DMS153 (cell line): ENCODE measurements at regions not wholly inside any gene's neighbourhood (a gene's known extent, or its start where the extent isn't known, plus 50 kb on each side); places are given as distances from the start of the nearest gene placed in this dataset.

ENCODE experiments used
- DNase-seq: peaks from one replicate; lab custom pipeline; 2025; lab: John Stamatoyannopoulos, UW

- DNase-seq = no peak
These were observed 114.9 kb upstream of the FAM9B start for GRCh38 chrX:9148615-9149399.

GRCh38 chrX:9149501-9150245 lies 115.7 kb upstream of the FAM9B start:
- DNase-seq = no peak

- DNase-seq = no peak
These were observed 117.9 kb upstream of the FAM9B start for GRCh38 chrX:9151772-9152307.

GRCh38 chrX:9153300-9153699 lies 119.4 kb upstream of the FAM9B start:
- no peak for DNase-seq

- DNase-seq = no peak
These were observed 124.7 kb upstream of the FAM9B start for GRCh38 chrX:9158611-9159010.

GRCh38 chrX:9160698-9161329 lies 126.9 kb upstream of the FAM9B start:
- DNase-seq = no peak

GRCh38 chrX:9162698-9163097 lies 128.8 kb upstream of the FAM9B start:
- DNase-seq = no peak

- peak; percentile 19 for DNase-seq
These were observed 129.3 kb upstream of the FAM9B start for GRCh38 chrX:9163214-9163709.

- no peak for DNase-seq
These were observed 130.2 kb upstream of the FAM9B start for GRCh38 chrX:9164086-9164485.

- no peak for DNase-seq
These were observed 130.9 kb upstream of the FAM9B start for GRCh38 chrX:9164533-9165426.

GRCh38 chrX:9166584-9166944 lies 132.6 kb upstream of the FAM9B start:
- DNase-seq = no peak

- no peak for DNase-seq
These were observed 138.0 kb upstream of the FAM9B start for GRCh38 chrX:9171841-9172463.

- no peak for DNase-seq
These were observed 138.5 kb upstream of the FAM9B start for GRCh38 chrX:9172464-9172850.

GRCh38 chrX:9180623-9181022 lies 146.7 kb upstream of the FAM9B start:
- DNase-seq = no peak

GRCh38 chrX:9182041-9182440 lies 148.1 kb upstream of the FAM9B start:
- DNase-seq = no peak

- no peak for DNase-seq
These were observed 149.6 kb upstream of the FAM9B start for GRCh38 chrX:9183481-9183880.

GRCh38 chrX:9184211-9184610 lies 150.3 kb upstream of the FAM9B start:
- no peak for DNase-seq

GRCh38 chrX:9188117-9188516 lies 154.2 kb upstream of the FAM9B start:
- peak; percentile 39 for DNase-seq

- DNase-seq = peak; percentile 77
These were observed 155.4 kb upstream of the FAM9B start for GRCh38 chrX:9189286-9189685.

GRCh38 chrX:9191392-9191791 lies 157.5 kb upstream of the FAM9B start:
- DNase-seq = no peak

- DNase-seq = no peak
These were observed 161.4 kb upstream of the FAM9B start for GRCh38 chrX:9195199-9195880.
